ENCODE measurements at regions not wholly inside any gene's neighbourhood (a gene's known extent, or its start where the extent isn't known, plus 50 kb on each side); places are given as distances from the start of the nearest gene placed in this dataset.

GRCh38 chr19:34104557-34104956, 67.7 kb upstream of the LSM14A start:
- no peak for DNase-seq (ENCODE audit: low read depth, low spot score)
- no peaks in the 10 kb centered on the region for H3K27me3 ChIP-seq (ENCODE audit: insufficient read depth, insufficient read length)
- H3K36me3 ChIP-seq (ENCODE audit: insufficient read depth, insufficient read length, low read length): no peaks in the 10 kb centered on the region
- no peaks in the 10 kb centered on the region for H3K9me3 ChIP-seq (ENCODE audit: insufficient read depth, low read length)
- no peaks in the 10 kb centered on the region for H3K4me1 ChIP-seq (ENCODE audit: insufficient read depth, insufficient read length)
- no peak overlapping the region for H3K4me3 ChIP-seq (ENCODE audit: insufficient read length, low read depth)
- no peak overlapping the region for H3K9ac ChIP-seq (ENCODE audit: insufficient read length, low read depth)
- TF ChIP-seq SUZ12 (IDR thresholded peaks at IDR 0.05; ENCODE audit: extremely low read depth, insufficient read depth, insufficient read length) (no peak), YY1 (IDR thresholded peaks at IDR 0.05; ENCODE audit: insufficient read depth, insufficient read length) (no peak), ZNF274 (IDR thresholded peaks at IDR 0.05; ENCODE audit: low read depth, low read length) (no peak)

- H3K4me3 ChIP-seq (ENCODE audit: insufficient read length, low read depth): no peak overlapping the region
- H3K9me3 ChIP-seq (ENCODE audit: insufficient read depth, low read length): no peaks in the 10 kb centered on the region
- H3K4me1 ChIP-seq (ENCODE audit: insufficient read depth, insufficient read length): no peaks in the 10 kb centered on the region
- H3K36me3 ChIP-seq (ENCODE audit: insufficient read depth, insufficient read length, low read length): no peaks in the 10 kb centered on the region
- TF ChIP-seq SUZ12 (IDR thresholded peaks at IDR 0.05; ENCODE audit: extremely low read depth, insufficient read depth, insufficient read length) (no peak), YY1 (IDR thresholded peaks at IDR 0.05; ENCODE audit: insufficient read depth, insufficient read length) (no peak), ZNF274 (IDR thresholded peaks at IDR 0.05; ENCODE audit: low read depth, low read length) (no peak)
- no peak overlapping the region for H3K9ac ChIP-seq (ENCODE audit: insufficient read length, low read depth)
- H3K27me3 ChIP-seq (ENCODE audit: insufficient read depth, insufficient read length): no peaks in the 10 kb centered on the region
- DNase-seq (ENCODE audit: low read depth, low spot score): no peak
These were observed 62.7 kb upstream of the LSM14A start for GRCh38 chr19:34109596-34109995.

DNA sequence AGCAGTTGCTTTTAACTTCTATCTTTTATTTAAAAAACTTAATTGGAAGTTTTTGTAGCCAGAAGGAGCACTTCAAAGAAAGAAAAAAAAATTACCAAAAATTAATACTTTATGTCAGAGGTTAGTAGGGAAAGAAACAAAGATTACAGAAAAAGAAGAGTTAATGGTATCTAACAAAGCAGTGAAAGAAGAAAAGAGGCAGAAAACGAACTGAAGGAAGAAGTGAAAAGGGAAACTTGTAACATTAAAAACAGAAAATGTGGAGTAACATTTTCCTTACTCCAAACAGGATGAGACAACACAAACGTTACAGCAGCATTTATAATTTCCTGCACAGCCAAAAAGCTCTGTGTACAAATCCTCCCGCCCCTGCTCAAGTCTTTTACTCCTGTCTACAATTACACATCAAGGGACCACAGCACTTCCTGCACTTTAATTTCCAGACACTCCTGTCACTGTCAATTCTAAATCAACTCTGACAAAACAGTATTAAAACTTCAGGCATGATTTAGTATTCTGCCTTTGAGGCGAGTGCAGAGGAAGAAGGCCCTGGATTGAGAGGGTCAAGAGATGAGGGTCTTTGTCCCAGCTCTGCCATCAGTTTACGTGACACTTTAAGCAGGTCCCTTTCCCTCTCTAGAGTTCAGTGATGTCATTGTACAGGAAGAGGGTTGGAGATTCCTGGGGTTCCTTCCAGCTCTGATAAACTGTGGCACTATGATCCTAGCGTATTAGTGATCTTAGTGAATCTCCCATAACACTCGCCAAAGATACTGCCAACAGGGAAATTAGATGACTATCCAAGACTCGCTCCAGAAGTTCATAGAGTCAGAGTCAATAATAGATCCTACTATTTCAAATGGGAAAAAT, 53.2 kb upstream of the LSM14A start:
- H3K36me3 ChIP-seq (ENCODE audit: insufficient read depth, insufficient read length, low read length): no peaks in the 10 kb centered on the region
- DNase-seq (ENCODE audit: low read depth, low spot score): no peak
- no peaks in the 10 kb centered on the region for H3K9me3 ChIP-seq (ENCODE audit: insufficient read depth, low read length)
- no peak for TF ChIP-seq SUZ12 (IDR thresholded peaks at IDR 0.05; ENCODE audit: extremely low read depth, insufficient read depth, insufficient read length)
- no peak for TF ChIP-seq ZNF274 (IDR thresholded peaks at IDR 0.05; ENCODE audit: low read depth, low read length)
- TF ChIP-seq YY1 (IDR thresholded peaks at IDR 0.05; ENCODE audit: insufficient read depth, insufficient read length): no peak
- no peaks in the 10 kb centered on the region for H3K4me1 ChIP-seq (ENCODE audit: insufficient read depth, insufficient read length)
- no peak overlapping the region for H3K9ac ChIP-seq (ENCODE audit: insufficient read length, low read depth)
- H3K4me3 ChIP-seq (ENCODE audit: insufficient read length, low read depth): no peak overlapping the region
- no peaks in the 10 kb centered on the region for H3K27me3 ChIP-seq (ENCODE audit: insufficient read depth, insufficient read length)

DNA sequence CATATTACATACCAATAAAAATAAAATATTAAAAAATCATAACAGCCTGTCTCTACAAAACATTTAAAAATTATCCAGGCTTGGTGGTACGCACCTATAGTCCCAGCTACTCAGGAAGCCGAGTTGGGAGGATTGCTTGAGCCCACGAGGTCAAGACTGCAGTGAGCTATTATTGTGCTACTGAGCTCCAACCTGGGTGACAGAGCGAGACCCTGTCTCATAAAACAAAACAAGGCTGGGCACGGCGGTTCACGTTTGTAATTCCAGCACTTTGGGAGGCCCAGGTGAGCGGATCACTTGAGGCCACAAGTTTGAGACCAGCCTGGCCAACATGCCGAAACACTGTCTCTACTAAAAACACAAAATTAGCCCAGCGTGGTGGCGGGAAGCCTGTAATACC, 52.2 kb upstream of the LSM14A start:
- no peaks in the 10 kb centered on the region for H3K9me3 ChIP-seq (ENCODE audit: insufficient read depth, low read length)
- H3K9ac ChIP-seq (ENCODE audit: insufficient read length, low read depth): no peak overlapping the region
- no peaks in the 10 kb centered on the region for H3K36me3 ChIP-seq (ENCODE audit: insufficient read depth, insufficient read length, low read length)
- DNase-seq (ENCODE audit: low read depth, low spot score): no peak
- H3K27me3 ChIP-seq (ENCODE audit: insufficient read depth, insufficient read length): no peaks in the 10 kb centered on the region
- TF ChIP-seq SUZ12 (IDR thresholded peaks at IDR 0.05; ENCODE audit: extremely low read depth, insufficient read depth, insufficient read length) (no peak), ZNF274 (IDR thresholded peaks at IDR 0.05; ENCODE audit: low read depth, low read length) (no peak), YY1 (IDR thresholded peaks at IDR 0.05; ENCODE audit: insufficient read depth, insufficient read length) (no peak)
- H3K4me3 ChIP-seq (ENCODE audit: insufficient read length, low read depth): no peak overlapping the region
- H3K4me1 ChIP-seq (ENCODE audit: insufficient read depth, insufficient read length): no peaks in the 10 kb centered on the region

- no peak for TF ChIP-seq SUZ12 (IDR thresholded peaks at IDR 0.05; ENCODE audit: extremely low read depth, insufficient read depth, insufficient read length)
- TF ChIP-seq ZNF274 (IDR thresholded peaks at IDR 0.05; ENCODE audit: low read depth, low read length): no peak
- TF ChIP-seq YY1 (IDR thresholded peaks at IDR 0.05; ENCODE audit: insufficient read depth, insufficient read length): no peak
- Histone ChIP-seq H3K4me3 (ENCODE audit: insufficient read length, low read depth) (no peak overlapping the region), H3K9me3 (ENCODE audit: insufficient read depth, low read length) (no peaks in the 10 kb centered on the region), H3K36me3 (ENCODE audit: insufficient read depth, insufficient read length, low read length) (no peaks in the 10 kb centered on the region), H3K9ac (ENCODE audit: insufficient read length, low read depth) (no peak overlapping the region), H3K27me3 (ENCODE audit: insufficient read depth, insufficient read length) (no peaks in the 10 kb centered on the region), H3K4me1 (ENCODE audit: insufficient read depth, insufficient read length) (no peaks in the 10 kb centered on the region)
- no peak for DNase-seq (ENCODE audit: low read depth, low spot score)
These were observed 51.3 kb upstream of the LSM14A start for GRCh38 chr19:34120846-34121639.
